AG20443 (cell line): ENCODE measurements at regions not wholly inside any gene's neighbourhood (a gene's known extent, or its start where the extent isn't known, plus 50 kb on each side); places are given as distances from the start of the nearest gene placed in this dataset.

ENCODE experiments used
- DNase-seq: peaks from one replicate; pipeline ENCODE4 v3.0.0; 2012; ENCODE audit warnings: low spot score, mixed read lengths

DNA sequence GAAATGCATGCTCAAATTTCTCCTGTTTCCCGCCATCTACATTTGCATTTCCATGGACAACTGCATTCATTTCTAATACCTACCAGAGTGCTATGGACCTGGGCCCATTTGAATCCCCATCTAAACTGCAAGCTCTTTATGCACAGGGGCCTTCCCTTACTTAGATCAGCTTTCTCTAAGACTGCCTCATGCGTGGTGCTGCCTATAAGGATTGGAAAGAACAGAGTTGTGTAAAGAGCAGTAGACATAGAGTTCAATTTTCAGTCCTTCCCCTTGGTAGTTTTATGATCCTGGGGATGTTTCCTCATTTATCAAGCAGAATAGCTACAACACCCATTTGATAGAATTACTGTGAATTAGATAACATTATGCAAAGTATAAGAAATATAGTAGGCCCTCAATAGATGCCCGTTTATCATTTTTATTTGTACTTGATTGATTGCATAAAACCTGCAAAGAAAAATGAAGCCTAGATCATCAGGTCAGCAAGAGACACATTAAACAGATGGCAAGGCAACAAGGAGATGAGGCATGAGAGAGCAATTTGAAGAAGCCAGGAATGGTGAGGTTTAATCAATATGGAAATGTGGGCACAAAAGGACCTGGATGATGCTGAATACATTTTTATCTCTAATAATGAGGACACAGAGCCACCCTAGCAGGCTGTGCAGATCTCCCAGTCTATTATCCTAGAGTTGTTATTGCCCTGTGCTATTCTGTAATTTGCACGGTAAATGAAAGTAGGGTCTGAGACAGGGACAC, 359.7 kb downstream of the FAM181B start:
- DNase-seq, result no peak

DNA sequence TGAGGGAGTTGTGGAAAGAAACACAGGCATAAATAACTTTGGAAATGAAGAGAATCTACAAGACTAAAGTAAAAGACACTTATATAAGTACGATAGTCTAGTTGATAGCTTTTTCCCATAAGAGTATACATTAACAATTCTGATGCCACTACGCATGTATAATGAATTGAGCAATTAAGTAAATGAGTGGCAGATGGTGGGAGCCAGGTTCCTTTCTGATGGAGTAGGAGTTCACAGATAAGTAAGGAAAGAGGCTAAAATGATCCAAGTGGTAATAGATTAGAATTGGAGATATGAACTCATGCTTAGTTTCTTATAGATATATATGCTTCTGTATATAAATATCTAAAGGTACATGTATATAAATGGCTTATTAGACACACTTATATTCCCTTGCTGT, 368.3 kb downstream of the FAM181B start:
- DNase-seq, result no peak

DNA sequence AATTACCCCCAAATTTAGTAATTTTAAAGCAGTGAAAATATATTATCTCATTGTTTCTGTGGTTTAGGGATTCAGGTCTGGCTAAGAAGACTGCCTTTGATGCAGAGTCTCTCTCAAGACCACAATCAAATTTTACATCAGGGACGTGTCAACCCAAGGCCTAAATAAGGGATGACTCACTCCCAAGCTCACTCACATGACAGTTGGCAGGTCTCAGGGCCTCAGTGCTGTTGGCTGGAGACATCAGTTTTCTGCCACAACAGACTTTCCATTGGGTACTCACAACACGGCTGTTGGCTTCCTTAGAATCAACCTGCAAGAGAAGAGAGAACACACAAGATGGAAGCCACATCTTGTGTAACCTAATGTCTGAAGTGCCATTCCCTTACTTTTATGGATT, 377.3 kb downstream of the FAM181B start:
- DNase-seq, result no peak

DNA sequence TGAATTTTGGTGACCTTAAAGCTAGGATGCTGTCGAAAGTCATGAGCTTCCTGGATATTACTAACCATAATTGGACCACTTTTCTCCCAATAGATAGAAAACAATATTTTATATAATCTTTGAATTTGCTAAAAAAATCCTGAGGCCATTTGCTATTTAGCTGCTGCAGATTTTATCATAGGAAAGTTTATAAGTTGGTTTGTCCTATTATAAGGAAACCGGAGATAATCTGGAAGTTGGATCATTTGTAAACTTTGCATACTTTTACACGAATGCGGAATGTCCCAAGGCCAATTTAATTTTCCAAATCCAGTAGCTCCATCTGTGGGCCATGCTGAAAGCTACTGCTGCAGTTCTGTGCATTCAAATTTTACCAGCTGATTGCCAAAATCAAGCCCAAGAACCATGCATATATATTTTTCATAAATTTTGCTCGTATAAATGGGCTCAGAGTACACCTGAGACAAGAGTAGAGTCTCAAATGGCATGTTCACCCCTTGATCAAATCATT, 378.3 kb downstream of the FAM181B start:
- DNase-seq, result no peak

- DNase-seq, result no peak
Observed at GRCh38 chr11:82326853-82327252, 406.8 kb downstream of the FAM181B start.

GRCh38 chr11:82321206-82321605, 412.5 kb downstream of the FAM181B start:
- no peak for DNase-seq

DNA sequence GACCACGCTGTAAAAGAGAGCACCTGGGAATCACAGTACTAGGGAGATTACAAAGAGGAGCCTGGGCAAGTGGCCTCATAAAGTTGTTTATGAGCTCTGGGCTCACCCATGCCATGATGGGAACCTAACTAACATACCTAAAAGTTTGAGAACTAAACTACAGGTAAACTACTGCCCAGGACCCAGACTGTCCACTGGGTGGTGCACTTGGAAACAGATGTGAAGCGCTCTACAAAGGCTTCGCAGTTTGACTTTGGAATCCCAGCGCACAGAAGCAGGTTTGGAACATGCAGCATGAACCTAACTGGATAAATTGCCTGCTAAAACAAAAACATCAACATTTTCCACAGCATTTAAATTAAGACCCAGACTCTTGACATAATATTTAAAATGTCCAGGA, 418.6 kb downstream of the FAM181B start:
- no peak for DNase-seq

- DNase-seq, result no peak
Observed at GRCh38 chr11:82308979-82309378, 424.7 kb downstream of the FAM181B start.

DNA sequence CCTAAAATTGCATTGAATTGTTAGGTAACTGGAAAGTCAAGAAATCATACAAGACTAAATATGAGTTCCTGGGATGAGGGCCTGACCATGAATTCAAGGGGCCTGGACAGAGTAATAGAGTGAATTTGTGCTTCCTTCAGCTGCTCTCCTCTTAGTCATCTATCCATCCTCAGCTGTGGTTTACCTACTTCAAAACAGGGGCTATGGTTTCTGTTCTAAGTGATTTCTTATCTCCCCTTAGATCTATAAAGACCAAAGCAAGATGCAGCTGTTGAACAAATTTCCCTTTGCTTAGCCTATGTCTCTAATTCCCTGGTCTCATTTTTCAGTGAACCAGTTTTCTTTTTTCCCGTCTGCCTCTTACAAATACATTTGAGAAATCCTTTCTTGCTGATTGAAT, 428.5 kb downstream of the FAM181B start:
- no peak for DNase-seq

DNA sequence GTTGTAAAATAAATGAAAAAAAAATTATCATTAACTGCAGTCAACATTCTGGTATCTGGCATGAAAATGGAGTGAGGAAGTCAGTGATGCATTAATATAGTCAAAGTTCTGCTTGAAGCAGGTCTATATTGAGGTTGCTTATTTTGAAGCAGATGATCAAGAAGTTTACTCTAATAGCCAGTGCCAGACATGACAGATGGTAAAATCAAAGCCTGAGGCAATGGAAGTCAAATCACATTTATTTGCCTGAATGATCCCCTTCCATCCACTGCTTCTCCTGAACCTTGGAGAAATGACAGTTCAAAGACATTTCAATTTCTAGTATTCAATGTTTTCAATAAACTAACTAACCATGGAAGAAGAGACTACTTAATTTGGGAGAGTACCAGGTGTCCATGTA, 430.0 kb downstream of the FAM181B start:
- DNase-seq, result no peak

DNA sequence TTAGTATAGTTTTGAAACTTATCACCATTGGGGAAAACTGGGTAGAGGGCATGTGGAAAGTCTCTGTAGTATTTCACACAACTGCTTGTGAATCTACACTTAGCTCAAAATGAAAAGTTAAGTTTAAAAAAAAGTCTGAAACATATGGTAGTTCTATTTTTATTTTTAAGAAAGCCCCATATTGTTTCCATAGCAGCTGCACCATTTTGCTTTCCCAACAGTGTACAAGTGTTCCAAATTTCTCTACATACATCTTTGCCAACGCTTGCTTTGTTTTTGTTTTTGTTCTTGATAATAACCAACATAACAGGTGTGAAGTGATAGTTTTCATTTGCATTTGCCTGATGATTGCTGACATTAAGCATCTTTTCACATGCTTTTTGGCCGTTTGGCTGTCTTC, 445.2 kb downstream of the FAM181B start:
- DNase-seq, result no peak

DNA sequence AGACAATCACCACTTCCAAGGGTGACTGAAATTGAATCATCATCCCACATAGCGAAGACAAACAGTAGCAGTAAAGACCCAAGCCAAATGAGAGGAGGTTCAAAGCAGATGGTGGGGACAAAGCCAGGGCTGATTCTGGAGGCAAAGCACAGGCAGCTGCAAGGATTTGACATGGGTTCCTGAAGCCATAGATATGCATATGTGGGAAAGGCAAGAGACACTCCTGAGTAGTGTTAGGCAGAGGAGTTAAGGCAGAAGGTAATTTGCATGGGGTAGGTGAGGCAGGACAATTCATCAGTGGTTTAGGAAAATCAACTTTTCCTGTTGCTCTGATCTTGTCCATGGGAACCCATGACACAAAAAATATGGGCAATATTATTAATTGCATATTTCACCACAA, 462.8 kb downstream of the FAM181B start:
- DNase-seq, result no peak

- DNase-seq, result no peak
Observed at GRCh38 chr11:82268627-82269026, 465.0 kb downstream of the FAM181B start.

- DNase-seq, result no peak
Observed at GRCh38 chr11:82267186-82267585, 466.5 kb downstream of the FAM181B start.

DNA sequence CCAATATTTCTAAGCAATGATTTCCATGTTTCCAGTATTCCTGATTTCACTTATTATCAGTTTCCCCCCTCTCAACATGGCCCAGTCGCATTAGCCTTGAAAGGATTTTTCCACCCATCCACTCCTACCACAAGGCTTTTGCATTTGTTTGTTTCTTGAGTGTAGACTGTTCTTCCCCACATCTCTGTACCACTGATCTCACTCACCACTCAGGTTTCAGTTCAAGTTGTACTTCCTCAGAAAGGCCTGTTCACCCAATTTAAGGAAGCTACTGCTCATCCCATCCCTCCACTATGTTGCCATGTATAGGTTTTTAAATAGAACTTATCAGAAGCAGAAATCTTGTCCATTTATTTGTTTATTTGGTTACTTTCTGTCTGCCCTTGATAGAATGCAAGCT, 472.3 kb downstream of the FAM181B start:
- DNase-seq, result no peak

DNA sequence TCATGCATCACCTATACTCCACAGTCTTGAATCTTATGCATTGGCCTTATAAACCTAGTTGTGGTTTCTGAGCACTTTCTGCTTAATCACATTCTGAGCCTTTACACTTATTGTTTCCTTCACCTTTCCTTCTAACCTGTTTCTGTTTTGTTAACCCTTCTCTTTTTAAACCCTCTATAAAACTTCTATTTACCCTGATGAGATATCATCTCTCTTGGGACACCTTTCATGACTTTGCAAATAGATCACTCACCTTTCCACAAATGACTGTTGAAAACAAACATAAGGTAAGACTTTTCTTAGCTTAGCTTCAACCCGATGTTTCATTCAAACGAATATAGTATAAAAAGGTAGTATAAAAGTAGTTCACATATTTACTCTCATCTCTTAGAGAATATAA, 483.6 kb downstream of the FAM181B start:
- no peak for DNase-seq

GRCh38 chr11:82246926-82247325, 486.7 kb downstream of the FAM181B start:
- no peak for DNase-seq

DNA sequence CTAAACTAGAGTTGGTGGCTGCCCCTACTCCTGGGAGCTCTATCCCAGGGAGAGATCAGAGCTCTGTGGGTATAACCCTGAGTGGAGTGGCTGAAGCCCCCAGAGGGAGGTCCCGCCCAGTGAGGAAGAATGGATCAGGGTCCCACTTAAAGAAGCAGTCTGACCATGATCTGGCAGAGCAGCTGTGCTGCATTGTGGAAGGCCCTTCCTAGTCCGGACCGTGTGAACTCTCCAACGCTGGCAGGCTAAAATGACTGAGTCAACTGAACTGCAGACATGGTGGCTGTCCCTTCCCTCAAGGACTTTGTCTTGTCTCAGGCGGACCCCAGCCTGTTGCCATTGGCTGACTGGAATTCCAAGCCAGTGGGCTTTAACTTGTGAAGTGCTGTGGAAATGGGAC, 494.2 kb downstream of the FAM181B start:
- no peak for DNase-seq

DNA sequence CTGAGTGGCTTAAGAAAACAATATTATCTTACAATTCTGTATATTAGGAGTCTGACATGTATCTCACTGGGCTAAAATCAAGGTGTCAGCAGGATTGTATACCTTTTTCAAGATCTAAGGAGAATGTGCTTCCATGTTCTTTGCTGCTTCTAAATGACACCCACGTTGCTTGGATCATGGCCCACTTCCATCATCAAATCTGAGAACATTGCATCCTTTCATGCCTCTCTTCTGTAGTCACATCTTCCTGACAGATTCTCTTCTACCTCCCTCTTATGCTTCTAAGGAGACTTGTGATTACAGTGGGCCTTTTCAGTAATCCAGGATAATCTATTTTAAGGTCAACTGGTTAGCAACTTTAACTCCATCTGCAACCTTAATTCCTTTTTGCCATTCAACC, 499.4 kb downstream of the FAM181B start:
- DNase-seq, result no peak

GRCh38 chr11:82233201-82233600, 500.5 kb downstream of the FAM181B start:
- no peak for DNase-seq

DNA sequence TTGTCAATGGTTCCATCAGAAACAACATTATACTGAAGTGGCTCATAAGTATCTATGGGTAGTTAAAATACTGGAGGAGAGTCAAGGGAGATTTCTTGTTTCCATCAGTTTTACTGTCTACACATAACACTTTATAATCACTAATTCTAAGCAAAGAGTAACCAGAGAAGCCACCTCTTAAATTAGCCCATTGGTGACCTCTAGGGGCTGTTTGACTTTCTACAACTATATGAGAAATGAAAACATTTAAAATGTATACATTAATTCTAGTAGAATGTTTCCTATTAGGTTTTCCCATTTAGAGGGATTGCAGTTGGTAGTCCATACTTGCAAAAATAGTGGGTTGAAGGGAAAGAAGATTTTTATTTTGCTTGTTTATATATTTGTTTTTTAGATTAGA, 504.3 kb downstream of the FAM181B start:
- no peak for DNase-seq

- no peak for DNase-seq
Observed at GRCh38 chr11:82225930-82226329, 507.7 kb downstream of the FAM181B start.

DNA sequence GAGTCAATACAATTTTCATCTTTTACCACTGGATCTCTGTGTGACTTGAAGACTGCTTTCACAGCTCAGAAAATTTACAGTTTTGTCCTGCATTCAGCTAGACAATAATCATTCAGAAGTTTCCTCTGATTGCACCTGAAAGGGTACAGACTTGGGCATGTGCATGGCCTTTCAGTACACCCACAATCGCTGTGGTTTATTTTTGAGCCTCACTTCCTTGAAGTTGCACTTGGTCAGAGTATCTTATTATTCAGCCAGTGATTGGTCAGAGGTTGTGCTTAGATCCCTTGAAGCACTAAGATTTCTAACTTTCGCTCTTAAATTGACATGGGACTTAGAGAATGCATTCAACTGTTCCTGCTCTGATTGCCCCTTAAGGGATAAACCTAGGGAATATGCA, 508.2 kb downstream of the FAM181B start:
- DNase-seq, result no peak

- DNase-seq, result no peak
Observed at GRCh38 chr11:82216927-82217570, 516.6 kb downstream of the FAM181B start.
